Vagina (tissue), 2 donors: ENCODE measurements at regions not wholly inside any gene's neighbourhood (a gene's known extent, or its start where the extent isn't known, plus 50 kb on each side); places are given as distances from the start of the nearest gene placed in this dataset.

Experiments
- DNase-seq, 2 donors: peaks; one replicate each; pipeline ENCODE4 v3.0.0-alpha.2; 2017; ENCODE audit errors: extremely low spot score in 2 of 2
- H3K27ac ChIP-seq: fragments of 200-600 bp; sonication (generic); one replicate; pipeline ENCODE4 v1.5.1; 2019
- H3K27me3 ChIP-seq: fragments of 200-600 bp; sonication (generic); one replicate; pipeline ENCODE4 v1.5.1; 2019
- H3K36me3 ChIP-seq, 2 donors: fragments of 200-600 bp; sonication (generic); one replicate each; pipeline ENCODE4 v1.5.1; 2017 to 2019
- H3K4me1 ChIP-seq: fragments of 200-600 bp; sonication (generic); one replicate; pipeline ENCODE4 v1.5.1; 2019
- H3K4me3 ChIP-seq, 2 donors: fragments of 200-600 bp; sonication (generic); 1 replicate in 1 of 2; 2 replicates in 1 of 2; pipeline ENCODE4 v1.5.1; 2016 to 2019
- H3K9me3 ChIP-seq: fragments of 200-600 bp; sonication (generic); one replicate; pipeline ENCODE4 v1.5.1; 2019
- POLR2A ChIP-seq, 2 donors: fragments of 450-650 bp; IDR thresholded peaks; one replicate each; pipeline ENCODE4 v1.6.1; 2017; ENCODE audit warnings: antibody characterized with exemption in 2 of 2, mild to moderate bottlenecking in 2 of 2, moderate library complexity in 2 of 2
- POLR2AphosphoS5 ChIP-seq, 2 donors: sonication (generic); formaldehyde crosslinking; IDR thresholded peaks; one replicate each; pipeline ENCODE4 v1.9.0; 2017; ENCODE audit warnings: antibody characterized with exemption in 2 of 2, mild to moderate bottlenecking in 2 of 2, low read depth in 1 of 2; ENCODE audit not compliant: insufficient read depth in 1 of 2
- intact Hi-C: fragments of 100-400 bp; cut with DNase I; formaldehyde crosslinking; loops from one replicate; pipeline ENCODE4 v1.15.1; 2023
- TF ChIP-seq, protein P1 (sequence below), 3 experiments: fragments of 450-650 bp in 2 of 3; fragments of 200-600 bp in 1 of 3; sonication (generic) in 1 of 3; IDR thresholded peaks; one replicate each; pipeline ENCODE4 v1.5.1; 2017 to 2019; ENCODE audit warnings: antibody characterized with exemption in 3 of 3, mild to moderate bottlenecking in 2 of 3, moderate library complexity in 2 of 3

DNA sequence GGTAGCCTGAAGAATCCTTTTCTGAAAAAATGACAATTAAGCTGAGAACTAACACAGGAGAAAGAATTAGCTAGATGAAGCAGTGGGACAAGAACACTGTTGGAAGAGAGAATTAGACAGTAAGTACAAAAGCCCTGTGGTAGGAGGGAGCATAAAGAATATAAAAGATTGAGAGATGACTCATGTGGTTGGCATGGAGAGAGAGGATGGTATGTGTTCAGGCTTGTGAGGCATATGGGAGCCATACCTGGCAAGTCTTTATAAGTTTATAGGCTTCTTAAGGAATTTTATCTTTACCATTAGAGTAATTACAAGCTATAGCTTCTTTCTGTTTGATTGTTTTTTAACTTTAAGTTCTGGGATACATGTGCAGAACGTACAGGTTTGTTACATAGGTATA is 325.0 kb downstream of the ARL6IP6 start:
- Histone ChIP-seq H3K27ac (no peak overlapping the region), H3K4me1 (no peaks in the 10 kb centered on the region), H3K9me3 (no peaks in the 10 kb centered on the region), H3K36me3 (no peaks in the 10 kb centered on the region), H3K27me3 (no peaks in the 10 kb centered on the region), H3K4me3 (no peak overlapping the region)
- DNase-seq = no peak
- intact Hi-C loops = no loop called here
- no peak for TF ChIP-seq POLR2A (IDR thresholded peaks at IDR 0.05)
- TF ChIP-seq POLR2AphosphoS5 (IDR thresholded peaks at IDR 0.05; ENCODE audit: insufficient read depth in 1 of 2, low read depth in 1 of 2) = no peak
- TF ChIP-seq, protein P1, sequence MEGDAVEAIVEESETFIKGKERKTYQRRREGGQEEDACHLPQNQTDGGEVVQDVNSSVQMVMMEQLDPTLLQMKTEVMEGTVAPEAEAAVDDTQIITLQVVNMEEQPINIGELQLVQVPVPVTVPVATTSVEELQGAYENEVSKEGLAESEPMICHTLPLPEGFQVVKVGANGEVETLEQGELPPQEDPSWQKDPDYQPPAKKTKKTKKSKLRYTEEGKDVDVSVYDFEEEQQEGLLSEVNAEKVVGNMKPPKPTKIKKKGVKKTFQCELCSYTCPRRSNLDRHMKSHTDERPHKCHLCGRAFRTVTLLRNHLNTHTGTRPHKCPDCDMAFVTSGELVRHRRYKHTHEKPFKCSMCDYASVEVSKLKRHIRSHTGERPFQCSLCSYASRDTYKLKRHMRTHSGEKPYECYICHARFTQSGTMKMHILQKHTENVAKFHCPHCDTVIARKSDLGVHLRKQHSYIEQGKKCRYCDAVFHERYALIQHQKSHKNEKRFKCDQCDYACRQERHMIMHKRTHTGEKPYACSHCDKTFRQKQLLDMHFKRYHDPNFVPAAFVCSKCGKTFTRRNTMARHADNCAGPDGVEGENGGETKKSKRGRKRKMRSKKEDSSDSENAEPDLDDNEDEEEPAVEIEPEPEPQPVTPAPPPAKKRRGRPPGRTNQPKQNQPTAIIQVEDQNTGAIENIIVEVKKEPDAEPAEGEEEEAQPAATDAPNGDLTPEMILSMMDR (IDR thresholded peaks at IDR 0.05) = no peak

DNA sequence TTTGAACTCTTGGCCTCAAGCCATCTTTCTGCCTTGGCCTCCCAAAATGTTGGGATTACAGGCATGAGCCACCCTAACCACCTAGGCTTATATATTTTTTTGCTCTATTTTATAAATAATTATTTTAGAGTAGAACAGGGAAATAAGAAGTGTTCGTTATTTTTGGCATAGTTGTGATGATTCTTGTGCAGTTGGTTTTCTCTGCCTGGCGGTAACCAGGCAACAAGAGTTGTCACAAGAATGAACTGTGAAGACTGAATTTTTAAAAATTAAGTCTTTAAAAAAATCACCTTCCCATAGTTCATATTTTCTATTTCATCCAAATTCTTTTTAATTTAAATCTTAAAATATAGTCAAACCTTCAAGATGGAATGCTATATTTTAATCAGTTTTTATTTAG is 310.2 kb downstream of the ARL6IP6 start:
- no peaks in the 10 kb centered on the region for H3K36me3 ChIP-seq
- no peaks in the 10 kb centered on the region for H3K9me3 ChIP-seq
- H3K4me1 ChIP-seq = no peaks in the 10 kb centered on the region
- no peak for DNase-seq
- TF ChIP-seq, protein P1 (IDR thresholded peaks at IDR 0.05) = no peak
- no peak for TF ChIP-seq POLR2AphosphoS5 (IDR thresholded peaks at IDR 0.05; ENCODE audit: insufficient read depth in 1 of 2, low read depth in 1 of 2)
- no peak for TF ChIP-seq POLR2A (IDR thresholded peaks at IDR 0.05)
- no peak overlapping the region for H3K4me3 ChIP-seq
- no peaks in the 10 kb centered on the region for H3K27me3 ChIP-seq
- intact Hi-C loops = no loop called here
- no peak overlapping the region for H3K27ac ChIP-seq

DNA sequence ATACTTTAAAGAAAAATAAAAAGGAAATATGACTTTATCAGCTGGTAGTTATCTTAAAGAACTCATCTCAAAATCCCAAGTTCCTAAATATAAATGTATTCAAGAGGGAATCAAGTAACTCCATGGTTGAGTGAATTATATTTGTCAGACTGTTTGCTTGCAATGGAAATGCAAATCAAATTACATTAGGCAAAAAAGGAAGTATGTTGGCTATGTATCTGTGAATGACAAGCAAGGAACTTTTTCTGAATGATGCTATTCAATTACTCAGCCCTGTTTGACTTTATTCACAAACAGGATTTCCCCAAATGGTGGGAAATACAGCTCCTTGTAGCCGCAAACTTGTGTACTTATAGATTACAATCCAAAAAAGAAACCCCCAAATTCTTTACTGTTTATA is 309.1 kb downstream of the ARL6IP6 start:
- no peak for DNase-seq
- H3K4me3 ChIP-seq = no peak overlapping the region
- intact Hi-C loops = no loop called here
- H3K27me3 ChIP-seq = no peaks in the 10 kb centered on the region
- H3K4me1 ChIP-seq = no peaks in the 10 kb centered on the region
- H3K27ac ChIP-seq = no peak overlapping the region
- TF ChIP-seq POLR2A (IDR thresholded peaks at IDR 0.05) (no peak), POLR2AphosphoS5 (IDR thresholded peaks at IDR 0.05; ENCODE audit: insufficient read depth in 1 of 2, low read depth in 1 of 2) (no peak)
- TF ChIP-seq, protein P1 (IDR thresholded peaks at IDR 0.05) = no peak
- H3K36me3 ChIP-seq = no peaks in the 10 kb centered on the region
- H3K9me3 ChIP-seq = no peaks in the 10 kb centered on the region

DNA sequence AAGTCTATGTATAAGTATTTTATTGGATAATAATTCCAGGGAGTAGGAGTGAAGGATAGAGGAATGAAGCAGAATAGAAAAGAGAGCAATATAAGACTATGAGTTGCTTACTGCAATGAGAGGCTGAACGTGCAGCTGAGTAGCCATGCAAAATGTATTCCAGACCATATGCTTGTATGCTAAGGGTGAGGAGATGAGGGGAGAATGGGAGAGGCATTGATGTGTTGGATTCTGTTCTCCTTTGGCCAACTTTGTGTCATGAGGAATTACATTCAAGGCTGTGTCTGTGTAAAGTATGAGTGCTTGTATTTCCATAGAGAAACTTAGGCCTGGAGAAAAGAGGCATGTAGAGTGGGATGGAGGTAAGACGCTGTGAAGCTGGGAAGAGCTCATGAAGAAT is 301.8 kb downstream of the ARL6IP6 start:
- Histone ChIP-seq H3K27ac (no peak overlapping the region), H3K4me3 (no peak overlapping the region), H3K9me3 (no peaks in the 10 kb centered on the region), H3K27me3 (no peaks in the 10 kb centered on the region), H3K4me1 (no peaks in the 10 kb centered on the region), H3K36me3 (no peaks in the 10 kb centered on the region)
- TF ChIP-seq POLR2AphosphoS5 (IDR thresholded peaks at IDR 0.05; ENCODE audit: insufficient read depth in 1 of 2, low read depth in 1 of 2) (no peak), POLR2A (IDR thresholded peaks at IDR 0.05) (no peak)
- TF ChIP-seq, protein P1 (IDR thresholded peaks at IDR 0.05) = no peak
- DNase-seq = no peak
- intact Hi-C loops = no loop called here

DNA sequence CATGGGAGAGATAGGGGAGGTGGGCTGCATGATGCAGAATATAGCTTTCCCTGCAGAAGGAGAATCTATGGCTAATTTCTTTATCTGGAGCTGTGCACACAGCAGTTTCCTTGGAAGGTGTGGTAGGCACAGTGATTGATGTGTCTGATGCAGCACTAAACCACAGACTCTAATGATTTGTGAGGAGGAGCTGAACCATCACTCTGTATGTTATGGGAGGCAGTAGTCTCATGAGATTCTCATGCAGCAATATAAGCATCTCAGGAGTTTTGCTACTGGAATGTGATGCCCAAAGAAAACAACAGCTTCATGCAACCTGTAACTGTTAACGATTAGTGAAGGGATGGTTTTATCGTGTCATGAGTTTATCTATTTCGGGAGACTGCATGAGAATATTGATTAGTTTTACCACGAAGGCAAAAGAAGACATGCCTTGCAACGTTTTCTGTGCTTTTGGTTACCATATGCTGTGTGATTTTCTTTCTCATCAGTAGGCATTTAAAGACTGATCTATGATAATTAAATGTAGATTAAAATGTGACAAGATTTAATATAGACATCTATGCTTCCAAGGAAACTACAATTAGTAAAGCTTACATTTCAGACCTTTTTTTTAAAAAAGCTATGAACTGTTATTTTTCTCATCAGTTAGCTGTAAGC is 286.8 kb downstream of the ARL6IP6 start:
- no peak for DNase-seq
- H3K4me3 ChIP-seq = no peak overlapping the region
- intact Hi-C loops = no loop called here
- TF ChIP-seq POLR2A (IDR thresholded peaks at IDR 0.05) (no peak), POLR2AphosphoS5 (IDR thresholded peaks at IDR 0.05; ENCODE audit: insufficient read depth in 1 of 2, low read depth in 1 of 2) (no peak)
- TF ChIP-seq, protein P1 (IDR thresholded peaks at IDR 0.05) = no peak
- no peak overlapping the region for H3K27ac ChIP-seq
- no peaks in the 10 kb centered on the region for H3K27me3 ChIP-seq
- no peaks in the 10 kb centered on the region for H3K4me1 ChIP-seq
- no peaks in the 10 kb centered on the region for H3K36me3 ChIP-seq
- no peaks in the 10 kb centered on the region for H3K9me3 ChIP-seq
